PC-9 (cell line): ENCODE measurements at regions not wholly inside any gene's neighbourhood (a gene's known extent, or its start where the extent isn't known, plus 50 kb on each side); places are given as distances from the start of the nearest gene placed in this dataset.

Experiments
- BruUV-seq: library from RNA; stranded (reverse); fragments of 400-500 nt; replicated peaks from 2 replicates; lab custom pipeline; 2021; lab: Mats Ljungman, UMichigan
- CTCF ChIA-PET: fragments of 300-600 bp; sonication (Branson Sonifier 250); formaldehyde crosslinking; loops from one replicate; lab custom pipeline; 2022; ENCODE audit warnings: antibody characterized with exemption; lab: Charles Lee
- POLR2A ChIA-PET: fragments of 300-600 bp; sonication (Branson Sonifier 250); formaldehyde crosslinking; loops from one replicate; lab custom pipeline; 2022; ENCODE audit warnings: antibody characterized with exemption; ENCODE audit not compliant: unreplicated experiment; lab: Charles Lee
- DNase-seq, 2 experiments: peaks; one replicate each; pipeline versions ENCODE4 v3.0.0 to v3.0.0-alpha.2; 2015 to 2022; ENCODE audit warnings: mixed read lengths in 1 of 2
- H2AFZ ChIP-seq: fragments of 200-600 bp; sonication (generic); 2 replicates; pipeline ENCODE4 v1.8.1; 2017; ENCODE audit warnings: antibody characterized with exemption
- H3F3A ChIP-seq: fragments of 200-600 bp; sonication (generic); 2 replicates; pipeline ENCODE4 v1.8.1; 2017; ENCODE audit warnings: antibody characterized with exemption, mild to moderate bottlenecking, low read depth; ENCODE audit not compliant: insufficient read depth
- H3K27ac ChIP-seq: fragments of 200-600 bp; sonication (generic); 2 replicates; pipeline ENCODE4 v1.6.1; 2016; ENCODE audit warnings: mixed run types
- H3K27me3 ChIP-seq: fragments of 200-600 bp; sonication (generic); 2 replicates; pipeline ENCODE4 v1.6.1; 2016; ENCODE audit warnings: low read depth, mixed run types; ENCODE audit not compliant: insufficient read depth
- H3K36me3 ChIP-seq: fragments of 200-600 bp; sonication (generic); 2 replicates; pipeline ENCODE4 v1.6.1; 2016; ENCODE audit warnings: low read depth, mixed run types
- H3K4me1 ChIP-seq: fragments of 200-600 bp; sonication (generic); replicated peaks from 2 replicates; pipeline ENCODE4 v1.6.1; 2016; ENCODE audit warnings: mixed run types; ENCODE audit not compliant: insufficient read depth
- H3K4me2 ChIP-seq: fragments of 200-600 bp; sonication (generic); 2 replicates; pipeline ENCODE4 v1.6.1; 2017; ENCODE audit warnings: mixed run types
- H3K4me3 ChIP-seq: fragments of 200-600 bp; sonication (generic); 2 replicates; pipeline ENCODE4 v1.6.1; 2016; ENCODE audit warnings: mixed run types
- H3K79me2 ChIP-seq: fragments of 200-600 bp; sonication (generic); 2 replicates; pipeline ENCODE4 v1.6.1; 2017; ENCODE audit warnings: low read depth, mixed run types
- H3K9me2 ChIP-seq: fragments of 200-600 bp; sonication (generic); 2 replicates; pipeline ENCODE4 v1.8.1; 2017; ENCODE audit warnings: mild to moderate bottlenecking; ENCODE audit not compliant: insufficient read depth
- H3K9me3 ChIP-seq: fragments of 200-600 bp; sonication (generic); 2 replicates; pipeline ENCODE4 v1.8.1; 2016; ENCODE audit warnings: low read depth; ENCODE audit not compliant: insufficient read depth
- H4K20me1 ChIP-seq: fragments of 200-600 bp; sonication (generic); 2 replicates; pipeline ENCODE4 v1.8.1; 2017; ENCODE audit not compliant: insufficient read depth
- CTCF ChIP-seq: fragments of 200-600 bp; sonication (generic); conservative IDR thresholded peaks from 2 replicates; pipeline ENCODE4 v1.6.1; 2017; ENCODE audit warnings: mixed run types, antibody characterized with exemption, mild to moderate bottlenecking, moderate library complexity
- EZH2 ChIP-seq: fragments of 200-600 bp; sonication (generic); IDR thresholded peaks from 2 replicates; pipeline ENCODE4 v1.8.0; 2017; ENCODE audit warnings: antibody characterized with exemption, low read depth
- intact Hi-C: fragments of 100-400 bp; cut with micrococcal nuclease; formaldehyde crosslinking; loops from one replicate; pipeline ENCODE4 v1.10.0; 2022; ENCODE audit not compliant: unreplicated experiment

GRCh38 chr9:13735181-13735580 is 455.7 kb upstream of the MPDZ start:
- Histone ChIP-seq H3K36me3 (no peaks in the 10 kb centered on the region), H3K79me2 (no peaks in the 10 kb centered on the region), H3K4me1 (no peaks in the 10 kb centered on the region), H3F3A (no peaks in the 10 kb centered on the region), H3K9me3 (no peaks in the 10 kb centered on the region), H3K4me3 (no peak overlapping the region), H3K27me3 (no peaks in the 10 kb centered on the region), H3K4me2 (no peak overlapping the region), H3K9me2 (no peaks in the 10 kb centered on the region), H3K27ac (no peak overlapping the region), H2AFZ (no peak overlapping the region), H4K20me1 (no peaks in the 10 kb centered on the region)
- no peak for DNase-seq
- no TSS peak for BruUV-seq
- intact Hi-C loops = loop anchor here (10.0 kb wide), 1 partner anchor 620 kb away; no protein-coding TSS in a partner anchor
- TF ChIP-seq EZH2 (no peak), CTCF (no peak)
- CTCF ChIA-PET = no interaction called here
- POLR2A ChIA-PET = no interaction called here

- H3K27me3 ChIP-seq = no peaks in the 10 kb centered on the region
- no peak for DNase-seq
- no peak overlapping the region for H3K27ac ChIP-seq
- H3F3A ChIP-seq = no peaks in the 10 kb centered on the region
- CTCF ChIA-PET = no interaction called here
- no peaks in the 10 kb centered on the region for H3K79me2 ChIP-seq
- H2AFZ ChIP-seq = no peak overlapping the region
- no peaks in the 10 kb centered on the region for H3K36me3 ChIP-seq
- POLR2A ChIA-PET = no interaction called here
- no peaks in the 10 kb centered on the region for H3K4me1 ChIP-seq
- intact Hi-C loops = loop anchor here (10.0 kb wide), 1 partner anchor 620 kb away; no protein-coding TSS in a partner anchor
- no peaks in the 10 kb centered on the region for H3K9me2 ChIP-seq
- H3K4me2 ChIP-seq = no peak overlapping the region
- no peak overlapping the region for H3K4me3 ChIP-seq
- no peak for TF ChIP-seq CTCF
- no peak for TF ChIP-seq EZH2
- no peaks in the 10 kb centered on the region for H4K20me1 ChIP-seq
- BruUV-seq = no TSS peak
- H3K9me3 ChIP-seq = no peaks in the 10 kb centered on the region
Measured at GRCh38 chr9:13734601-13735000, 455.1 kb upstream of the MPDZ start.

GRCh38 chr9:13732290-13732689 is 452.8 kb upstream of the MPDZ start:
- H3K4me1 ChIP-seq = 0 out of 2 replicates have a peak, but pooled peaks cover 5% of the 10 kb centered on the region
- no peak for TF ChIP-seq EZH2
- no peak for TF ChIP-seq CTCF
- ChIA-PET CTCF (no interaction called here), POLR2A (no interaction called here)
- no peaks in the 10 kb centered on the region for H3K9me2 ChIP-seq
- DNase-seq = no peak
- H3K9me3 ChIP-seq = no peaks in the 10 kb centered on the region
- BruUV-seq = no TSS peak
- no peak overlapping the region for H3K4me3 ChIP-seq
- no peaks in the 10 kb centered on the region for H3K36me3 ChIP-seq
- no peaks in the 10 kb centered on the region for H3K27me3 ChIP-seq
- intact Hi-C loops = loop anchor here (10.0 kb wide), 1 partner anchor 623 kb away; no protein-coding TSS in a partner anchor
- H3F3A ChIP-seq = no peaks in the 10 kb centered on the region
- no peak overlapping the region for H2AFZ ChIP-seq
- no peak overlapping the region for H3K4me2 ChIP-seq
- no peak overlapping the region for H3K27ac ChIP-seq
- H3K79me2 ChIP-seq = no peaks in the 10 kb centered on the region
- no peaks in the 10 kb centered on the region for H4K20me1 ChIP-seq
